Fibroblast of lung (primary cell): ENCODE measurements at regions not wholly inside any gene's neighbourhood (a gene's known extent, or its start where the extent isn't known, plus 50 kb on each side); places are given as distances from the start of the nearest gene placed in this dataset.

ENCODE experiments used
- EZH2 ChIP-seq: IDR thresholded peaks from 2 replicates; pipeline ENCODE4 v1.5.1; 2012; ENCODE audit warnings: low read length, control low read depth, mild to moderate bottlenecking; ENCODE audit errors: missing control alignments
- TF ChIP-seq, protein P1 (sequence below), 2 donors: IDR thresholded peaks in 1 of 2; conservative IDR thresholded peaks in 1 of 2; 1 replicate in 1 of 2; 2 replicates in 1 of 2; pipeline ENCODE4 v1.5.1; 2011 to 2012; ENCODE audit warnings: low read length in 2 of 2, control low read depth in 1 of 2, inconsistent platforms in 1 of 2, low read depth in 1 of 2, mild to moderate bottlenecking in 1 of 2

DNA sequence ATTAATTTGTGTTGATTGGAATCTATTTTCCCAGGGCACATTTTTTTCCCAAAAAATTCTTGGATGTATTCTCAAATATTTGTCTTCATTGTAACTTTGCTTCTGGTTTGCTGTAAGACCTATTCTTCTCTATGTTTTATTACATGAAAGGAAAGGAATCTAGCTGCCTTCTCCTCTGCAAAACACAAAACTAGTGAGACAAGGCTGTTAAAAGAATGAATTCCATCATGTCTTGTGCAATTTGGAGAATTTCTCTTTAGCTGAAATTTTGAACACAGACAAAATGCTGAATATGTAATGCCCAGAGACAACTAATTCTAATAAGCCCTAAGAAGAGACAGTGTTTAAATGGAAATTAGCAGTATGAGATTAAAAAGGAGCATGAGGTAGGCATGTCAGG, 275.9 kb downstream of the CDH20 start:
- TF ChIP-seq, protein P1, sequence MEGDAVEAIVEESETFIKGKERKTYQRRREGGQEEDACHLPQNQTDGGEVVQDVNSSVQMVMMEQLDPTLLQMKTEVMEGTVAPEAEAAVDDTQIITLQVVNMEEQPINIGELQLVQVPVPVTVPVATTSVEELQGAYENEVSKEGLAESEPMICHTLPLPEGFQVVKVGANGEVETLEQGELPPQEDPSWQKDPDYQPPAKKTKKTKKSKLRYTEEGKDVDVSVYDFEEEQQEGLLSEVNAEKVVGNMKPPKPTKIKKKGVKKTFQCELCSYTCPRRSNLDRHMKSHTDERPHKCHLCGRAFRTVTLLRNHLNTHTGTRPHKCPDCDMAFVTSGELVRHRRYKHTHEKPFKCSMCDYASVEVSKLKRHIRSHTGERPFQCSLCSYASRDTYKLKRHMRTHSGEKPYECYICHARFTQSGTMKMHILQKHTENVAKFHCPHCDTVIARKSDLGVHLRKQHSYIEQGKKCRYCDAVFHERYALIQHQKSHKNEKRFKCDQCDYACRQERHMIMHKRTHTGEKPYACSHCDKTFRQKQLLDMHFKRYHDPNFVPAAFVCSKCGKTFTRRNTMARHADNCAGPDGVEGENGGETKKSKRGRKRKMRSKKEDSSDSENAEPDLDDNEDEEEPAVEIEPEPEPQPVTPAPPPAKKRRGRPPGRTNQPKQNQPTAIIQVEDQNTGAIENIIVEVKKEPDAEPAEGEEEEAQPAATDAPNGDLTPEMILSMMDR (conservative IDR thresholded peaks at IDR 0.05 in 1 of 2, IDR thresholded peaks at IDR 0.05 in 1 of 2; ENCODE audit: low read depth in 1 of 2, low read length in 2 of 2) = no peak
- TF ChIP-seq EZH2 = no peak
